ENCODE measurements at regions not wholly inside any gene's neighbourhood (a gene's known extent, or its start where the extent isn't known, plus 50 kb on each side); places are given as distances from the start of the nearest gene placed in this dataset.

GRCh38 chr1:57989877-57990276, 556.6 kb downstream of the OMA1 start:
- TF ChIP-seq JUND (IDR thresholded peaks at IDR 0.05) (no peak), MXI1 (IDR thresholded peaks at IDR 0.05; ENCODE audit: low read depth, low read length) (no peak), FOXM1 (IDR thresholded peaks at IDR 0.05; ENCODE audit: low read depth) (no peak)

Data from SK-N-SH (cell line).